ENCODE measurements at regions not wholly inside any gene's neighbourhood (a gene's known extent, or its start where the extent isn't known, plus 50 kb on each side); places are given as distances from the start of the nearest gene placed in this dataset.
A peak's percentile ranks its signal among the peaks of the same experiment; 100 is the strongest.
"Not testable (repeated sequence)": the region's sequence is repeated elsewhere in the genome, so short reads cannot be mapped to it uniquely, and the experiment has no call there.

- ATAC-seq = not testable (repeated sequence)
These were observed 59.8 kb upstream of the LPGAT1 start for GRCh38 chr1:211890091-211890995.

GRCh38 chr1:211889307-211890090, 58.9 kb upstream of the LPGAT1 start:
- peak; percentile 34 for ATAC-seq

GRCh38 chr1:211886551-211886950, 56.0 kb upstream of the LPGAT1 start:
- no peak for ATAC-seq
- TF ChIP-seq GLIS3 (CRISPR knock-in tag; IDR thresholded peaks at IDR 0.05) (no peak), ZNF565 (CRISPR knock-in tag; conservative IDR thresholded peaks at IDR 0.05; ENCODE audit: low read depth) (no peak)

GRCh38 chr1:211885747-211886522, 55.4 kb upstream of the LPGAT1 start:
- ATAC-seq = peak; percentile 42
- TF ChIP-seq ISL1 (CRISPR knock-in tag; IDR thresholded peaks at IDR 0.05) (no peak), ARNTL (CRISPR knock-in tag; IDR thresholded peaks at IDR 0.05; ENCODE audit: borderline replicate concordance, low read depth) (no peak), CSDC2 (CRISPR knock-in tag; IDR thresholded peaks at IDR 0.05) (no peak), ZNF565 (CRISPR knock-in tag; conservative IDR thresholded peaks at IDR 0.05; ENCODE audit: low read depth) (no peak)

- no peak for ATAC-seq
- no peak for TF ChIP-seq ISL1 (CRISPR knock-in tag; IDR thresholded peaks at IDR 0.05)
- no peak for TF ChIP-seq CSRNP3 (CRISPR knock-in tag; IDR thresholded peaks at IDR 0.05)
- TF ChIP-seq GLIS3 (CRISPR knock-in tag; IDR thresholded peaks at IDR 0.05) = no peak
- TF ChIP-seq TOX (CRISPR knock-in tag; IDR thresholded peaks at IDR 0.05; ENCODE audit: borderline replicate concordance) = no peak
These were observed 51.9 kb upstream of the LPGAT1 start for GRCh38 chr1:211882381-211883004.

All from SK-N-SH treated with all-trans-retinoic acid at 6 μM for 48 hours (cell line).